ENCODE measurements at regions not wholly inside any gene's neighbourhood (a gene's known extent, or its start where the extent isn't known, plus 50 kb on each side); places are given as distances from the start of the nearest gene placed in this dataset.
"Not testable (repeated sequence)": the region's sequence is repeated elsewhere in the genome, so short reads cannot be mapped to it uniquely, and the experiment has no call there.

GRCh38 chr1:10867914-10868598 is 71.6 kb upstream of the CASZ1 start:
- no peak for DNase-seq

- no peak for DNase-seq
Measured at GRCh38 chr1:10868599-10868965, 72.1 kb upstream of the CASZ1 start.

GRCh38 chr1:10869933-10870332 is 73.5 kb upstream of the CASZ1 start:
- DNase-seq, result no peak

- DNase-seq, result no peak
Measured at GRCh38 chr1:10870493-10871096, 74.1 kb upstream of the CASZ1 start.

GRCh38 chr1:10873189-10873588 is 76.7 kb upstream of the CASZ1 start:
- DNase-seq, result no peak

GRCh38 chr1:10874351-10874750 is 77.9 kb upstream of the CASZ1 start:
- DNase-seq, result no peak

GRCh38 chr1:10877894-10878293 is 81.4 kb upstream of the CASZ1 start:
- no peak for DNase-seq

- no peak for DNase-seq
Measured at GRCh38 chr1:10878469-10878868, 82.0 kb upstream of the CASZ1 start.

- no peak for DNase-seq
Measured at GRCh38 chr1:10880063-10880462, 83.6 kb upstream of the CASZ1 start.

- DNase-seq, result no peak
Measured at GRCh38 chr1:10881046-10881445, 84.6 kb upstream of the CASZ1 start.

GRCh38 chr1:10882069-10882468 is 85.6 kb upstream of the CASZ1 start:
- no peak for DNase-seq

GRCh38 chr1:10887032-10887431 is 90.6 kb upstream of the CASZ1 start:
- not testable (repeated sequence) for DNase-seq

GRCh38 chr1:10888291-10888690 is 91.8 kb upstream of the CASZ1 start:
- DNase-seq, result no peak

GRCh38 chr1:10888791-10889649 is 92.6 kb upstream of the CASZ1 start:
- DNase-seq, result no peak

- no peak for DNase-seq
Measured at GRCh38 chr1:10889650-10890353, 93.4 kb upstream of the CASZ1 start.

- no peak for DNase-seq
Measured at GRCh38 chr1:10890491-10891071, 94.1 kb upstream of the CASZ1 start.

- DNase-seq, result no peak
Measured at GRCh38 chr1:10891091-10891490, 94.6 kb upstream of the CASZ1 start.

- no peak for DNase-seq
Measured at GRCh38 chr1:10892138-10893065, 96.0 kb upstream of the CASZ1 start.

GRCh38 chr1:10895621-10896020 is 99.2 kb upstream of the CASZ1 start:
- no peak for DNase-seq

GRCh38 chr1:10896673-10897072 is 100.2 kb upstream of the CASZ1 start:
- no peak for DNase-seq

GRCh38 chr1:10897321-10897980 is 101.0 kb upstream of the CASZ1 start:
- DNase-seq, result no peak
